HFF-Myc (cell line): ENCODE measurements at regions not wholly inside any gene's neighbourhood (a gene's known extent, or its start where the extent isn't known, plus 50 kb on each side); places are given as distances from the start of the nearest gene placed in this dataset.

Experiments
- DNase-seq: peaks from one replicate; pipeline ENCODE4 v3.0.0-alpha.2; 2011; ENCODE audit warnings: low read depth; ENCODE audit errors: extremely low read depth
- H3K4me3 ChIP-seq: replicated peaks from 2 replicates; pipeline ENCODE4 v1.5.1; 2011; ENCODE audit warnings: low read depth, mild to moderate bottlenecking, control low read depth, low read length
- CTCF ChIP-seq: IDR thresholded peaks from 2 replicates; pipeline ENCODE4 v1.5.1; 2012; ENCODE audit warnings: mild to moderate bottlenecking, low read depth, low read length, control low read depth; ENCODE audit errors: missing control alignments

- no peak overlapping the region for H3K4me3 ChIP-seq
- TF ChIP-seq CTCF: no peak
- DNase-seq: no peak
Measured at GRCh38 chr6:77173472-77174074, 289.7 kb downstream of the HTR1B start.

DNA sequence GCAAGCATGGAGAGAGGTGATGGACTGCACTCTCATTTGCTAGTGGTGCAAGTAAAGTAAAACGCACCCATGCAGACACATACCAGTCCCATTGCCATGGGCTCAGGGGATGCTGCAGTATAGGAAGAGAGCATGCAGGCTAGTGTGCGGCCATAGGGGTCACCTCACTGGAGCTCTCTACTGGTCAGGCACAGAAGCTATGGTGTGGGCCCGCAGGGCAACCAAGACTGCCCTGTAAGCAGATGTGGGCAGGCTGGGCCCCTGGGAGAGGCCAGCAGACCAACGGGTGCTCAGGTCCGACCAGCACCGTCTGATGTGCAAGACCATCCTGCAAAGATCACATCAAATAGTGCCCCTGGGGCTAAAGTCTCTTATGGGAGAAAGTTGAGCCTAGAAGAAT is 290.7 kb downstream of the HTR1B start:
- TF ChIP-seq CTCF: no peak
- no peak for DNase-seq
- H3K4me3 ChIP-seq: no peak overlapping the region

- H3K4me3 ChIP-seq: no peak overlapping the region
- DNase-seq: no peak
- no peak for TF ChIP-seq CTCF
Measured at GRCh38 chr6:77159730-77160129, 303.6 kb downstream of the HTR1B start.

DNA sequence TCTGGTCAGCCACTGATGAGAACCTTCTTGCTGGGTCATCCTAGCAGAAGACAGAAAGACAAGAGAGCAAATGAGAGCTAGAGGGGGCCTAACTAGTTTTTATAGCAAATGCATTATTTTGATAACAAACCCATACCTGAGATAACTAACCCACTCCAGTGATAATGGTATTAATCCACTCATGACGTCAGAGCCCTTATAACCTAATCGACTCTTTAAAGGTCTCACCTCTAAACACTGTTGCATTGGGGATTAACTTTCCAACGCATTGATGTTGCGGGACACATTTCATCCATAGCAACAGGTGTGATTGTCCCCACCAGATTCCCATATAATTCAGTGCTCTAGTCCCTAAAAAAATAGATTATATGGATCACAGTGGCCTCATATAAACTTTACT is 312.1 kb downstream of the HTR1B start:
- no peak for DNase-seq
- H3K4me3 ChIP-seq: no peak overlapping the region
- no peak for TF ChIP-seq CTCF

GRCh38 chr6:77150736-77151135 is 312.6 kb downstream of the HTR1B start:
- no peak for TF ChIP-seq CTCF
- no peak for DNase-seq

DNA sequence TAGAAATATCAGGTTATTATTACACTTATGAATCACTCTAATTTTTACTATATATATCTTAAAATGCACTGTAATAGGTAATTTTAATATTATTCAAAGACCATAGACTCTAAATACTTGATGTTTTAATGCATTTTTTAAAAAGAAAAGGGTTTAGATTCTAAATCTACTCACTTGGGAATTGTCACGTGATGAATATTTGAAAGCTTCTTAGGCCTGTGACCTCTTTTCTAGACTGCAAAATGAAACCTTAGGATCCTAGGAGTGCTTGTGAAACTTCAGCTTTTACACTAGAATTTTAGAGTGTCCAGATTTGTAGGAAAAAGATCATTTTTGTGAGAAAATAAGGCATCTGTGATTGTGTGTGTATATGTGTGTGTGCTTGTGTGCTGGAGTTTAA is 318.0 kb downstream of the HTR1B start:
- no peak for TF ChIP-seq CTCF
- H3K4me3 ChIP-seq: no peak overlapping the region
- DNase-seq: no peak

More at GRCh38 chr6:77150736-77151135, 312.6 kb downstream of the HTR1B start:
- no peak overlapping the region for H3K4me3 ChIP-seq
